GM21529 (cell line): ENCODE measurements at regions not wholly inside any gene's neighbourhood (a gene's known extent, or its start where the extent isn't known, plus 50 kb on each side); places are given as distances from the start of the nearest gene placed in this dataset.

Source experiments
- ATAC-seq: cut with Tn5 transposase; IDR thresholded peaks from one replicate; pipeline ENCODE4 v1.9.1; 2021; ENCODE audit not compliant: unreplicated experiment

- ATAC-seq: no peak
Observed at GRCh38 chr3:176933704-176934103, 263.6 kb downstream of the TBL1XR1 start.

GRCh38 chr3:176932433-176932832 lies 264.8 kb downstream of the TBL1XR1 start:
- ATAC-seq: no peak

- no peak for ATAC-seq
Observed at GRCh38 chr3:176931991-176932390, 265.3 kb downstream of the TBL1XR1 start.

DNA sequence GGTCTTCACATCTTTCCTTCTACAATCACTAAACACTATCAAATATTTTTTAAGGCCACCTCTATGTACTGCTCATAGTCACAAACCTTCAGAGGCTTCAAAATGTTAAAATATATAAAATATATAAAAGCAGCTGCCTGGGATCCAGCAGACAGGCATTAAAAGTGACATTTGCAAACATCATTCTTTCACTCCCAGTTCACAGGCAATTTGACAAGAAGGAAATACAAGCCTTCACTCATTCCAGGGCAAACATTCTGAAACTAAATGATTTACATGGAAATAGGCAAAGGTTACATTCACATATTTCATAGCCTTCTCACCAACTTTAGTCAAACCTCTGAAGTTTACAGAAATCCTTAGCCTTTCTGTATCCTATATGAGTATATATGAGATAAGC lies 266.3 kb downstream of the TBL1XR1 start:
- ATAC-seq: no peak

GRCh38 chr3:176928582-176928931 lies 268.7 kb downstream of the TBL1XR1 start:
- ATAC-seq: no peak

- no peak for ATAC-seq
Observed at GRCh38 chr3:176927706-176928581, 269.3 kb downstream of the TBL1XR1 start.

DNA sequence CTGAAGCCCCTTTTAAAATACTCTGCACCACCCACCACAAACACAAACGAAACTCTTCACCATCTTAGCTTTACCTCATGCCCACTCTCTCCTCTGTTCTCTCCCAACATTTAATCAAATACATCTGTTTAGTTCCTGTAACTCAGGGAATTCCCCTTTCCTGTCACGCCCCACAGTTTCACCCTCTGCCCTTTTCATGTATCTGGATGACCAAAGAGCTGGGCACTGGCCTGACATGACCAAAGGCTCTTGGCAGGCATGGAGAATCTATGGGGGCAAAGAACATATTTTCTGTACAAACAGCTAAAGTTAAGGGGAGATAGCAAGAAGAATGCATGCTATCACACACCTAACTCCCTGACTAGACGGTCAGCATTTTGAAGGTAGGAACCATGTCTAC lies 270.0 kb downstream of the TBL1XR1 start:
- no peak for ATAC-seq

DNA sequence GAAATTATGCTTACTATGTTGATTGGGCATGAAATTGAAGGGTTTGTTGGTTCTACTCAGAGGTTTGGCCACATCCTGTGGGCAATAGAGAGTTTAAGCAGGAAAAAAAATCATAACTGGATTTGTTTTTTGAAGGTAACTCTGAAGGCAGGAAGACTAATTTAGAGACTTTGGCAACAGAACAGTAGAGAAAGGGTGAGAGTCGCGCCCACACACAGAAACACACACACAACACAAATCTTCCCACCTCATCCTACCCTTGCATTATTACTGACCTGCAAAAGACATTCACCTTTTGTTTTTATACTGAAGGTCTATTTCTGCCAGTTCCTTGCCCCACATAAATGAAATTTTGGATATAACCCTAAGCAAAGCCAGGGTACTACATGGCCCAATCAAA lies 270.6 kb downstream of the TBL1XR1 start:
- no peak for ATAC-seq

GRCh38 chr3:176926034-176926433 lies 271.2 kb downstream of the TBL1XR1 start:
- no peak for ATAC-seq

DNA sequence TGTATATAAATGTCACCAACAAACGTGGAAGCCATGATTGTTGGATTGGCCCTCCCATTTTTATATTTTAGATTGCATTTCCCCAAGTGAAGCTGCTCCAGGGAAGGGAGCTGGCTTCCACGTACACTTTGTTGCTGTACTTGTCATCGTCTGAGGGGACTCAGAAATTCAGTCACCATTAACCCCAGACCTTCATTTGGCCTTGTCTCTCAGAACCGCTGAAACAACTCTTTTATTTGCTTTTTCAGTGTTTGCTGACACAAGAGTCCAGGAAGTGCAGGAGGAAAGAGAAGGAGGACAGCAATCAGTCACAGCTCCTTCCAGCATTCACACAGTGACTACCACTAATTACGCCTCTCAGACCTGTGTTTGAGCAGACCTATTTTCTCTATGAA lies 276.5 kb downstream of the TBL1XR1 start:
- no peak for ATAC-seq

GRCh38 chr3:176919836-176920765 lies 277.2 kb downstream of the TBL1XR1 start:
- ATAC-seq: no peak

DNA sequence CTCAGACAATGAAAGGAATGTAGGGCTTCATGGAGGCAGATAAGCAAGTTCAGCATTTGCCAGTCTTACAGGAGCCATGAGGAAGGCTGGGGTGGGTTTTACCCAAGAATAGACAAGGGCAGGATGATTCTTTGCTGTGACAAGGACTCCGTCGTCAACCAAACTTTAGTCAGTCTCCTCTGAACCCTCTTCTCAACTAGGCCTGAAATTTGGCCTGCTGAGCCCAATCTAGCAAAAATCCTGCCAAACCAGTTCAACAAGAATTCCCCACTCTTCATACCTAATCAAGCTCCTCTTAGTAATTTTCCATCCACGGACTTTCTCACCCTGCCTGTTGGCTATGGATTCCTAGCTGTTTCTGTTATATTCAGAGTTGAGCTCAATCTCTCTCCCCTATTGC lies 280.5 kb downstream of the TBL1XR1 start:
- ATAC-seq: no peak

DNA sequence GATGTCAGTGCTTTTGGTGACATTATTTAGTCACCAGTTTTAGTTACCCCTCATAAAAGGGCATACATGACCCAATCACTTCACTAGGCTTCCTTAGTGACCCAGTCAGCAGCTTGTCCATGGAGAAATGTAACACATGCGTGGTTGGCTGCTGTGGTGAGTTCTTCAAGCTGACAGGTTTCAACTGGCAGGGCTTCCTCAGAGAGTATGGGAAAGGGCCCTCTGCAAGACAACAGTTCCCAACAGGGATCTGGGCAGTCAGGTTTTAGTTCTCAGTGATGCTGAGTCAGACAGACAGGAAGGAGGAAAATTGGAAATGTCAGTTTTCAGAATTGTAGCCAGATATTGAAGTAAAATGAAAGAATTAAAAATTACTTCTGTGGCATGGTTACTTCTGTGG lies 282.5 kb downstream of the TBL1XR1 start:
- no peak for ATAC-seq

DNA sequence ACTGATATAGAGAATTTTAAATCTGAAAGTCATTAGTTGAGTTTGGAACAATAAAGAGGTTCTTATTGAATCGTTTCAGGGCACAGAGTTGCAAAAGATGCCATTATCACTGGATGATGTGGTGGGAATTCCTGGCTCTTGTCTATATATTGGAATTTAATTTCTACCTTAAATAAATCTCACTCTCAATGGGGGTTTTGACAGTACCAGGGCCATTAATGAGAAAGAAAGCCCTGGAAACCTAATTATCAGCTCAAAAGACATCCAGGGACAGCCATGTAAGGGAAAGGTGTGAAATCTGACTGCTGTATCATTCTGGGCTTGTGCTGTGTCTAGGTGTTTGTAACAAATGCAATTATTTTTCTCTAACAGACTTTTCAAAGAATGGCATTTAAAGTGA lies 285.7 kb downstream of the TBL1XR1 start:
- ATAC-seq: no peak

DNA sequence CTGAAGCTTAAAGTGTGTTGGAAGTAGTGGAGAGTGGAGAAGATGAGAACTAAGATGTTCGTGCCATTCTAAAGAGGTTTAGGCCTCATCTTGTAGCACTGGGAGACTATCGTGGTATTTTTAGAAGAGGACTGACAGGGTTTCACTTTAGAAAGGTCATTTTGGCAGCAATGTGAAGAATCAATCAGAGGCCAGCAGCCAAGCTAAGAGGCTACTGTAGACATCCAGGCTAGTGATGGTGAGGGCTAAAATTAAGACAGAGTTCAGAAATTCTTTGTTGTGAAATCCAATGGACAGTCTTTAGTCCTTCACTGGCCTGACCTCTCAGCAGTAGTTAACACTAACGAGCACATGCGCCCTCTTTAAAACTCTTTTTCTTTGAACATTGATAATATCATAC lies 288.2 kb downstream of the TBL1XR1 start:
- no peak for ATAC-seq

DNA sequence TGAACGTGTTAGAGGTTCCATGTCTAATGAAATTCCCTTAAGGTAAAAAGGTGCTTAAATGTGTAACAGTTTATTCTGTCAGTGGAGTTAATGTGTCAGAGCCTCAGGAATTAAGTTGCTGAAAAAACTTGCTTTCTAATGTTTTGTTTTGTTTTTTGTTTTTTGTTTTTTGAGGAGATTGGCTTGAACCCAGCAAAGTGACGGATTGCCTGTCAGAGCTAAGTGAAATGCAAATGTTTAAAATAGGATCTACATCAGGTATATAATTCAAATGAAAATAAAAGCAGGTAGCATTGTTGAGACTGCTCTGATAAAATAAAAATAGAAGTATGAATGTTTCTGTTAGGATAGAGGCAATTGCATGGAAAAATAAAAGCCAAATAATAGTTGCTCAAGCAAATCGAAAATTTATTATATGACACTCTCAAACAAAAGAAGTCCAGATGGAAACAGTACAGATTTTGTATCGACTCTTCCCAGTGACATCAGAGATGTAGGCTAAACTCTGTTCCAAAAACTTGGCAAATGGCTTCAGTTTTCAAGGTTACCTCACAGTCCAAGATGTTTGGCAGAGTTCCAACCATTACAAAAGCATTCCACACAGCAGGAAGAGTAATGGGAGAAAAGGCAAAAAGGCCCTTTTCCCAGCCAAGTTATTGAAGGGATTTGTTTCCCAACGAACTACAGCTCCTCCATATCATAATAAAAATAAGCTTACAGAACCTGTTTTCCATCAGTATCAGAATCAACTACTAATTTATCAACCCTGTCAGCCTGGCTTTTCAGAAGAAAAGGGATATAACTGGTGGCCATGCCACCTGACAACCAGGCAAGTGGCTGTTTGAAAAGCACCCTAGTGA lies 291.0 kb downstream of the TBL1XR1 start:
- no peak for ATAC-seq

DNA sequence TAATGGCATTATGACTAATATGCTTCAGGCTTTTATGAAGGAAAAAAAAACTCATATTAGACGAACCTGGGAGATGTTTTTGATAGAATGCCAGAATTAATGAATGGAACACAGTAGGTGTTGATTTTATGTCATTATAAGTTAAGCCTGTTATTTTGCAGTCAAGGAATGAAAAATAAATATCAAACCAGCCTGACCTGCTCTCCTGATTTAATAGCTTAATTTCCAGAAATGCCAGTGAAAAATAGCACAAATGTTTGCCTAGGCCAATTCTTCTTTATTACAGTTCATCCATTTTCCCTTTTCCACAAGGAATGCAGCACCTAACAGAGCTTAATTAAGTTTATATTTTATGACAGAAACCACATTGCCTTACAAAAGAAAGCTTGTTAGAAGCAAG lies 292.0 kb downstream of the TBL1XR1 start:
- ATAC-seq: no peak

GRCh38 chr3:176904506-176904905 lies 292.8 kb downstream of the TBL1XR1 start:
- ATAC-seq: no peak

GRCh38 chr3:176896640-176897039 lies 300.6 kb downstream of the TBL1XR1 start:
- ATAC-seq: no peak

GRCh38 chr3:176896165-176896564 lies 301.1 kb downstream of the TBL1XR1 start:
- no peak for ATAC-seq

DNA sequence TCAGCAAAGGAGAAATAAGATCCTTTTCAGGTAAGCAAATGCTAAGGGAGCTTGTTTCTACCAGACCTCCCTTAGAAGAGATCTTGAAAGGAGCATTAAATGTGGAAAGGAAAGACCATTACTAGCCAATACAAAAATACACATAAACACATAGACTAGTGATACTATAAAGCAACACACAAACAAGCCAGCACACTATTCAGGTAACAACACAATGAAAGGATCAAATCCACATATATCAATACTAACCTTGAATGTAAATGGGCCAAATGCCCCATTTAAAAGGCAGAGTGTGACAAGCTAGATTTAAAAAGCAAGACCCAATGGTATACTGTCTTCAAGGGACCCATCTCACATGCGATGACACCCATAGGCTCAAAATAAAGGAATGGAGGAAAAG lies 317.6 kb downstream of the TBL1XR1 start:
- ATAC-seq: no peak
